ENCODE measurements at regions not wholly inside any gene's neighbourhood (a gene's known extent, or its start where the extent isn't known, plus 50 kb on each side); places are given as distances from the start of the nearest gene placed in this dataset.

GRCh38 chr6:170052991-170053821, 237.7 kb downstream of the DLL1 start:
- peaks cover 32% of the 10 kb centered on the region for H3K27me3 Mint-ChIP-seq (ENCODE audit: low read depth, unreplicated experiment)
- no peaks in the 10 kb centered on the region for H3K79me2 ChIP-seq (ENCODE audit: insufficient read depth, low read length)
- H3K36me3 ChIP-seq (ENCODE audit: insufficient read depth, low read length) = no peaks in the 10 kb centered on the region
- no peaks in the 10 kb centered on the region for H3K4me1 Mint-ChIP-seq (ENCODE audit: low read depth, unreplicated experiment)
- H3K9me3 ChIP-seq (ENCODE audit: insufficient read depth, low read depth, low read length) = peaks cover 11% of the 10 kb centered on the region
- TF ChIP-seq EZH2 (IDR thresholded peaks at IDR 0.05; ENCODE audit: insufficient read depth, low read length) (no peak), CTCF (IDR thresholded peaks at IDR 0.05; ENCODE audit: insufficient read depth, low read depth, low read length) (no peak)
- no peak overlapping the region for H3K4me3 Mint-ChIP-seq (ENCODE audit: unreplicated experiment)
- no peak for FAIRE-seq
- no peak overlapping the region for H3K27ac ChIP-seq (ENCODE audit: low read depth, low read length)
- H3K9me3 Mint-ChIP-seq (ENCODE audit: unreplicated experiment) = peaks cover 3% of the 10 kb centered on the region
- no peak overlapping the region for H3K9ac ChIP-seq (ENCODE audit: low read length)
- H3K36me3 Mint-ChIP-seq (ENCODE audit: low read depth, unreplicated experiment) = peaks cover 2% of the 10 kb centered on the region
- no peaks in the 10 kb centered on the region for H3K27me3 ChIP-seq (ENCODE audit: insufficient read depth, low read length)
- no peak for DNase-seq (ENCODE audit: low read depth)
- no peak overlapping the region for H2AFZ ChIP-seq (ENCODE audit: low read depth, low read length)
- H3K4me2 ChIP-seq (ENCODE audit: low read length) = no peak overlapping the region
- no peak overlapping the region for H3K27ac Mint-ChIP-seq (ENCODE audit: unreplicated experiment)
- H3K4me3 ChIP-seq (ENCODE audit: insufficient read depth, low read depth, low read length) = no peak overlapping the region
- no peaks in the 10 kb centered on the region for H4K20me1 ChIP-seq (ENCODE audit: insufficient read depth, low read length)
- no peaks in the 10 kb centered on the region for H3K4me1 ChIP-seq (ENCODE audit: insufficient read depth, low read length)

GRCh38 chr6:170051229-170052172, 239.4 kb downstream of the DLL1 start:
- Histone ChIP-seq H3K4me2 (ENCODE audit: low read length) (no peak overlapping the region), H3K9ac (ENCODE audit: low read length) (no peak overlapping the region), H3K79me2 (ENCODE audit: insufficient read depth, low read length) (no peaks in the 10 kb centered on the region), H3K4me1 (ENCODE audit: insufficient read depth, low read length) (no peaks in the 10 kb centered on the region), H3K27ac (ENCODE audit: low read depth, low read length) (no peak overlapping the region), H3K9me3 (ENCODE audit: insufficient read depth, low read depth, low read length) (peaks cover 11% of the 10 kb centered on the region), H3K36me3 (ENCODE audit: insufficient read depth, low read length) (no peaks in the 10 kb centered on the region), H4K20me1 (ENCODE audit: insufficient read depth, low read length) (no peaks in the 10 kb centered on the region), H3K4me3 (ENCODE audit: insufficient read depth, low read depth, low read length) (no peak overlapping the region), H3K27me3 (ENCODE audit: insufficient read depth, low read length) (no peaks in the 10 kb centered on the region), H2AFZ (ENCODE audit: low read depth, low read length) (no peak overlapping the region)
- Mint-ChIP-seq H3K27me3 (ENCODE audit: low read depth, unreplicated experiment) (peaks cover 32% of the 10 kb centered on the region), H3K4me1 (ENCODE audit: low read depth, unreplicated experiment) (no peaks in the 10 kb centered on the region), H3K27ac (ENCODE audit: unreplicated experiment) (no peak overlapping the region), H3K9me3 (ENCODE audit: unreplicated experiment) (peaks cover 3% of the 10 kb centered on the region), H3K4me3 (ENCODE audit: unreplicated experiment) (no peak overlapping the region), H3K36me3 (ENCODE audit: low read depth, unreplicated experiment) (peaks cover 2% of the 10 kb centered on the region)
- DNase-seq (ENCODE audit: low read depth) (no peak), FAIRE-seq (no peak)
- TF ChIP-seq EZH2 (IDR thresholded peaks at IDR 0.05; ENCODE audit: insufficient read depth, low read length) (no peak), CTCF (IDR thresholded peaks at IDR 0.05; ENCODE audit: insufficient read depth, low read depth, low read length) (no peak)

Measured in astrocyte (in vitro differentiated cells and primary cell).